GM18517 (cell line): ENCODE measurements at regions not wholly inside any gene's neighbourhood (a gene's known extent, or its start where the extent isn't known, plus 50 kb on each side); places are given as distances from the start of the nearest gene placed in this dataset.
"Not testable (repeated sequence)": the region's sequence is repeated elsewhere in the genome, so short reads cannot be mapped to it uniquely, and the experiment has no call there.

ENCODE experiments used
- ATAC-seq: cut with Tn5 transposase; IDR thresholded peaks from one replicate; pipeline ENCODE4 v1.9.1; 2021; ENCODE audit warnings: mild to moderate bottlenecking, moderate library complexity; ENCODE audit not compliant: unreplicated experiment

- ATAC-seq: no peak
Measured at GRCh38 chr12:77232045-77232444, 166.7 kb upstream of the E2F7 start.

GRCh38 chr12:77231501-77231918 lies 166.1 kb upstream of the E2F7 start:
- no peak for ATAC-seq

GRCh38 chr12:77229640-77230442 lies 164.5 kb upstream of the E2F7 start:
- ATAC-seq: no peak

GRCh38 chr12:77228376-77228775 lies 163.0 kb upstream of the E2F7 start:
- ATAC-seq: no peak

- ATAC-seq: no peak
Measured at GRCh38 chr12:77226368-77226767, 161.0 kb upstream of the E2F7 start.

GRCh38 chr12:77225373-77225772 lies 160.0 kb upstream of the E2F7 start:
- ATAC-seq: no peak

GRCh38 chr12:77224346-77224745 lies 159.0 kb upstream of the E2F7 start:
- no peak for ATAC-seq

GRCh38 chr12:77222336-77222735 lies 157.0 kb upstream of the E2F7 start:
- ATAC-seq: no peak

GRCh38 chr12:77220586-77220985 lies 155.2 kb upstream of the E2F7 start:
- no peak for ATAC-seq

- no peak for ATAC-seq
Measured at GRCh38 chr12:77218278-77218677, 152.9 kb upstream of the E2F7 start.

- ATAC-seq: not testable (repeated sequence)
Measured at GRCh38 chr12:77216136-77216535, 150.8 kb upstream of the E2F7 start.

GRCh38 chr12:77214136-77214535 lies 148.8 kb upstream of the E2F7 start:
- no peak for ATAC-seq

- no peak for ATAC-seq
Measured at GRCh38 chr12:77213319-77213718, 147.9 kb upstream of the E2F7 start.

- ATAC-seq: no peak
Measured at GRCh38 chr12:77210724-77211123, 145.4 kb upstream of the E2F7 start.

GRCh38 chr12:77204083-77204482 lies 138.7 kb upstream of the E2F7 start:
- ATAC-seq: no peak

GRCh38 chr12:77202457-77203060 lies 137.2 kb upstream of the E2F7 start:
- no peak for ATAC-seq

- ATAC-seq: no peak
Measured at GRCh38 chr12:77189901-77190416, 124.6 kb upstream of the E2F7 start.

- ATAC-seq: no peak
Measured at GRCh38 chr12:77189458-77189857, 124.1 kb upstream of the E2F7 start.

GRCh38 chr12:77179515-77179914 lies 114.1 kb upstream of the E2F7 start:
- no peak for ATAC-seq

- ATAC-seq: no peak
Measured at GRCh38 chr12:77167801-77168200, 102.4 kb upstream of the E2F7 start.

- no peak for ATAC-seq
Measured at GRCh38 chr12:77166696-77167095, 101.3 kb upstream of the E2F7 start.
